Fibroblast of lung (primary cell): ENCODE measurements at regions not wholly inside any gene's neighbourhood (a gene's known extent, or its start where the extent isn't known, plus 50 kb on each side); places are given as distances from the start of the nearest gene placed in this dataset.
A peak's percentile ranks its signal among the peaks of the same experiment; 100 is the strongest.

Experiments used
- DNase-seq, 2 donors: peaks; one replicate each; pipeline versions ENCODE4 v3.0.0 to v3.0.0-alpha.2; 2010; ENCODE audit warnings: low read depth in 2 of 2
- H2AFZ ChIP-seq: 2 replicates; pipeline ENCODE4 v1.5.1; 2012; ENCODE audit warnings: low read length, control low read depth, inconsistent platforms
- H3K27ac ChIP-seq: 2 replicates; pipeline ENCODE4 v1.5.1; 2011; ENCODE audit warnings: low read length, control low read depth; ENCODE audit not compliant: insufficient read depth
- H3K27me3 ChIP-seq: 2 replicates; pipeline ENCODE4 v1.5.1; 2011; ENCODE audit warnings: mild to moderate bottlenecking, low read length; ENCODE audit not compliant: control insufficient read depth, insufficient read depth
- H3K36me3 ChIP-seq: 2 replicates; pipeline ENCODE4 v1.5.1; 2011; ENCODE audit warnings: low read length; ENCODE audit not compliant: control insufficient read depth, insufficient read depth
- H3K4me1 ChIP-seq: 2 replicates; pipeline ENCODE4 v1.5.1; 2011; ENCODE audit warnings: low read length; ENCODE audit not compliant: control insufficient read depth, insufficient read depth; ENCODE audit errors: extremely low read depth
- H3K4me2 ChIP-seq: 2 replicates; pipeline ENCODE4 v1.5.1; 2011; ENCODE audit warnings: low read length, control low read depth; ENCODE audit not compliant: insufficient read depth; ENCODE audit errors: extremely low read depth
- H3K4me3 ChIP-seq, 4 experiments: fragments of 200-600 bp in 1 of 4; sonication (generic) in 1 of 4; replicated peaks in 1 of 4; 2 replicates each; pipeline ENCODE4 v1.5.1; 2011 to 2016; ENCODE audit warnings: low read length in 4 of 4, low read depth in 3 of 4, mild to moderate bottlenecking in 3 of 4, control low read depth in 2 of 4, inconsistent platforms in 1 of 4, mixed read lengths in 1 of 4; ENCODE audit not compliant: insufficient read depth in 1 of 4; ENCODE audit errors: control extremely low read depth in 1 of 4
- H3K79me2 ChIP-seq: 2 replicates; pipeline ENCODE4 v1.5.1; 2012; ENCODE audit warnings: mild to moderate bottlenecking, low read length, inconsistent platforms; ENCODE audit not compliant: control insufficient read depth, insufficient read depth
- H3K9ac ChIP-seq: 2 replicates; pipeline ENCODE4 v1.5.1; 2011; ENCODE audit warnings: mild to moderate bottlenecking, low read length, control low read depth; ENCODE audit not compliant: insufficient read depth
- H3K9me3 ChIP-seq: 2 replicates; pipeline ENCODE4 v1.5.1; 2012; ENCODE audit warnings: low read depth, low read length; ENCODE audit not compliant: control insufficient read depth, insufficient read depth
- H4K20me1 ChIP-seq: 2 replicates; pipeline ENCODE4 v1.5.1; 2011; ENCODE audit warnings: low read length; ENCODE audit not compliant: control insufficient read depth, insufficient read depth; ENCODE audit errors: extremely low read depth
- EZH2 ChIP-seq: IDR thresholded peaks from 2 replicates; pipeline ENCODE4 v1.5.1; 2012; ENCODE audit warnings: low read length, control low read depth, mild to moderate bottlenecking; ENCODE audit errors: missing control alignments
- TF ChIP-seq, protein P1 (sequence below), 2 donors: IDR thresholded peaks in 1 of 2; conservative IDR thresholded peaks in 1 of 2; 1 replicate in 1 of 2; 2 replicates in 1 of 2; pipeline ENCODE4 v1.5.1; 2011 to 2012; ENCODE audit warnings: low read length in 2 of 2, control low read depth in 1 of 2, inconsistent platforms in 1 of 2, low read depth in 1 of 2, mild to moderate bottlenecking in 1 of 2

DNA sequence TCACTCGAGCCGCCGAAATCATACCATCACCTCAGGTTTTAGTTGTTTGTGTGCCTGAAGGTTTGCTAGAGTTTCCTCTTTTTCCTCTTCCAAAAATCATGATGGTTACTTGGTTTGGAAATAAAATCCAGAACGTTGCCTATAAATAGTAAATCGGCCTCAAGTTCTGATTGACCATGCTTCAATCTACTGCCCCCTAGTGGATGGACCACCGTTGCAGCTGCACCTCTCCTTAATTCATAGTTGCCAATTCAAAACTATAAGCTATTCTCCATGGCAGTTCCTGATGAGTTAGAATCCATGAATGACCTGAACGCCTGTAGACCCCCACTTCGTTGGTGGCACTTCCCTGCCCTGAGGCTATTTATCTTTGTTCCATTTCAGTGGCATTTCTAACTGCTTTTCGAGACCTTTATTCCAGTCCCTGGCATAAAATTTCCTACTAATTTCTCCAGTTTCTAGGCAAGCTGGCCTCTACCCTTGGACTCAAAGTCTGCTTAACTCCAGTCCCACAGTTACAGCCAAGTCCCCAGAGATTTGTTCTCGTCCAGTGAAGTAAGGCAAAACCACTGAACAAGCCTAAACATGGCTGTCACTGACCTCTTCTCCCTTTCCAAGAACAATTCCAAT lies 422.6 kb downstream of the EFNA5 start:
- peak; percentile 25 to 68 for DNase-seq
- no peak overlapping the region for H3K4me2 ChIP-seq
- no peak overlapping the region for H2AFZ ChIP-seq
- H3K27ac ChIP-seq, result no peak overlapping the region
- H3K36me3 ChIP-seq, result no peaks in the 10 kb centered on the region
- H3K27me3 ChIP-seq, result no peaks in the 10 kb centered on the region
- no peak overlapping the region for H3K4me3 ChIP-seq
- H3K9ac ChIP-seq, result no peak overlapping the region
- no peaks in the 10 kb centered on the region for H3K79me2 ChIP-seq
- TF ChIP-seq, protein P1, sequence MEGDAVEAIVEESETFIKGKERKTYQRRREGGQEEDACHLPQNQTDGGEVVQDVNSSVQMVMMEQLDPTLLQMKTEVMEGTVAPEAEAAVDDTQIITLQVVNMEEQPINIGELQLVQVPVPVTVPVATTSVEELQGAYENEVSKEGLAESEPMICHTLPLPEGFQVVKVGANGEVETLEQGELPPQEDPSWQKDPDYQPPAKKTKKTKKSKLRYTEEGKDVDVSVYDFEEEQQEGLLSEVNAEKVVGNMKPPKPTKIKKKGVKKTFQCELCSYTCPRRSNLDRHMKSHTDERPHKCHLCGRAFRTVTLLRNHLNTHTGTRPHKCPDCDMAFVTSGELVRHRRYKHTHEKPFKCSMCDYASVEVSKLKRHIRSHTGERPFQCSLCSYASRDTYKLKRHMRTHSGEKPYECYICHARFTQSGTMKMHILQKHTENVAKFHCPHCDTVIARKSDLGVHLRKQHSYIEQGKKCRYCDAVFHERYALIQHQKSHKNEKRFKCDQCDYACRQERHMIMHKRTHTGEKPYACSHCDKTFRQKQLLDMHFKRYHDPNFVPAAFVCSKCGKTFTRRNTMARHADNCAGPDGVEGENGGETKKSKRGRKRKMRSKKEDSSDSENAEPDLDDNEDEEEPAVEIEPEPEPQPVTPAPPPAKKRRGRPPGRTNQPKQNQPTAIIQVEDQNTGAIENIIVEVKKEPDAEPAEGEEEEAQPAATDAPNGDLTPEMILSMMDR (conservative IDR thresholded peaks at IDR 0.05 in 1 of 2, IDR thresholded peaks at IDR 0.05 in 1 of 2; ENCODE audit: low read depth in 1 of 2, low read length in 2 of 2), result peak; percentile 53 to 83
- TF ChIP-seq EZH2, result no peak
- H4K20me1 ChIP-seq, result no peaks in the 10 kb centered on the region
- H3K4me1 ChIP-seq, result no peaks in the 10 kb centered on the region
- H3K9me3 ChIP-seq, result no peaks in the 10 kb centered on the region

DNA sequence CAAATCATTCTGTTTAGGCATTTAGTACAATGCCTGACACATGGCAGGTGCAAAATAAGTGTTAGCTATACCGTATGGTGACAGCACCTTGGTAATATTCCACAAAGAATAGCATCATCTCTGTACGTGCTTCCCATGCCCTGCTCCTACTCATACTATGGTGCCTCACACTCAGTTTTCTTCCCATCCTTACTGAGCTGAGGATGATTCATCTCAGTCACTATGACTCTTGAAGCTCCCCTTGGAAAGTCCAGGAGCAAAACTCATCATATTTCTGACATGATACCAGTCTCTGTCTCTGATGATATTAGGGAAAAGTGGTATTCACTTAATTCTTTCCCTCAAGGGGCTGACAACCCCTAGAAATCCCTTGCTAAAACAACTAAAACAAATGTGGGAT lies 423.3 kb downstream of the EFNA5 start:
- Histone ChIP-seq H3K9me3 (no peaks in the 10 kb centered on the region), H3K9ac (no peak overlapping the region), H3K27ac (no peak overlapping the region), H3K36me3 (no peaks in the 10 kb centered on the region), H3K4me2 (no peak overlapping the region), H3K79me2 (no peaks in the 10 kb centered on the region), H2AFZ (no peak overlapping the region), H3K4me1 (no peaks in the 10 kb centered on the region), H3K4me3 (no peak overlapping the region), H3K27me3 (no peaks in the 10 kb centered on the region), H4K20me1 (no peaks in the 10 kb centered on the region)
- peak in 1 of 2 donors; percentile 26 for DNase-seq
- TF ChIP-seq EZH2, result no peak
- TF ChIP-seq, protein P1 (conservative IDR thresholded peaks at IDR 0.05 in 1 of 2, IDR thresholded peaks at IDR 0.05 in 1 of 2; ENCODE audit: low read depth in 1 of 2, low read length in 2 of 2), result no peak

GRCh38 chr5:107243220-107243579 lies 427.5 kb downstream of the EFNA5 start:
- Histone ChIP-seq H2AFZ (no peak overlapping the region), H3K9ac (no peak overlapping the region), H3K4me3 (no peak overlapping the region), H3K36me3 (no peaks in the 10 kb centered on the region), H3K27me3 (no peaks in the 10 kb centered on the region), H3K4me2 (no peak overlapping the region), H3K9me3 (no peaks in the 10 kb centered on the region), H3K4me1 (no peaks in the 10 kb centered on the region), H3K27ac (no peak overlapping the region), H3K79me2 (no peaks in the 10 kb centered on the region), H4K20me1 (no peaks in the 10 kb centered on the region)
- DNase-seq, result no peak
- TF ChIP-seq EZH2, result no peak
- TF ChIP-seq, protein P1 (conservative IDR thresholded peaks at IDR 0.05 in 1 of 2, IDR thresholded peaks at IDR 0.05 in 1 of 2; ENCODE audit: low read depth in 1 of 2, low read length in 2 of 2), result no peak
